ENCODE measurements at regions not wholly inside any gene's neighbourhood (a gene's known extent, or its start where the extent isn't known, plus 50 kb on each side); places are given as distances from the start of the nearest gene placed in this dataset.
"Not testable (repeated sequence)": the region's sequence is repeated elsewhere in the genome, so short reads cannot be mapped to it uniquely, and the experiment has no call there.

GRCh38 chr3:135650309-135650708, 315.2 kb upstream of the PPP2R3A start:
- no peak overlapping the region for H3K9ac ChIP-seq
- TF ChIP-seq CTCF (IDR thresholded peaks at IDR 0.05): no peak
- H3K79me2 ChIP-seq: no peaks in the 10 kb centered on the region
- no peaks in the 10 kb centered on the region for H3K4me1 ChIP-seq
- H3K36me3 ChIP-seq (ENCODE audit: control insufficient read depth, insufficient read depth, low read length): no peaks in the 10 kb centered on the region
- no peaks in the 10 kb centered on the region for H3K27me3 ChIP-seq (ENCODE audit: control insufficient read depth, insufficient read depth, low read length)
- H3K4me3 ChIP-seq (ENCODE audit: low read depth, low read length): no peak overlapping the region
- H3K27ac ChIP-seq: no peak overlapping the region
- H3K4me2 ChIP-seq (ENCODE audit: low read length): no peak overlapping the region
- H2AFZ ChIP-seq: no peak overlapping the region
- no peaks in the 10 kb centered on the region for H3K9me3 ChIP-seq (ENCODE audit: control insufficient read depth, low read length)

- no peaks in the 10 kb centered on the region for H3K36me3 ChIP-seq (ENCODE audit: control insufficient read depth, insufficient read depth, low read length)
- H2AFZ ChIP-seq: no peak overlapping the region
- no peaks in the 10 kb centered on the region for H3K9me3 ChIP-seq (ENCODE audit: control insufficient read depth, low read length)
- H3K4me2 ChIP-seq (ENCODE audit: low read length): no peak overlapping the region
- no peaks in the 10 kb centered on the region for H3K4me1 ChIP-seq
- no peak overlapping the region for H3K9ac ChIP-seq
- no peak for TF ChIP-seq CTCF (IDR thresholded peaks at IDR 0.05)
- no peak overlapping the region for H3K27ac ChIP-seq
- H3K4me3 ChIP-seq (ENCODE audit: low read depth, low read length): no peak overlapping the region
- H3K79me2 ChIP-seq: no peaks in the 10 kb centered on the region
- no peaks in the 10 kb centered on the region for H3K27me3 ChIP-seq (ENCODE audit: control insufficient read depth, insufficient read depth, low read length)
Observed at GRCh38 chr3:135652388-135652787, 313.1 kb upstream of the PPP2R3A start.

- H3K27me3 ChIP-seq (ENCODE audit: control insufficient read depth, insufficient read depth, low read length): no peaks in the 10 kb centered on the region
- no peak for TF ChIP-seq CTCF (IDR thresholded peaks at IDR 0.05)
- H3K27ac ChIP-seq: no peak overlapping the region
Observed at GRCh38 chr3:135655328-135655727, 310.2 kb upstream of the PPP2R3A start.

GRCh38 chr3:135658451-135658850, 307.1 kb upstream of the PPP2R3A start:
- H3K27ac ChIP-seq; H3K9ac ChIP-seq; H3K9me3 ChIP-seq (ENCODE audit: control insufficient read depth, low read length); H2AFZ ChIP-seq; H3K79me2 ChIP-seq; H3K4me3 ChIP-seq (ENCODE audit: low read depth, low read length); H3K4me1 ChIP-seq; H3K36me3 ChIP-seq (ENCODE audit: control insufficient read depth, insufficient read depth, low read length); H3K4me2 ChIP-seq (ENCODE audit: low read length); H3K27me3 ChIP-seq (ENCODE audit: control insufficient read depth, insufficient read depth, low read length): not testable (repeated sequence)

More at GRCh38 chr3:135655328-135655727, 310.2 kb upstream of the PPP2R3A start:
- H3K79me2 ChIP-seq: no peaks in the 10 kb centered on the region
- no peak overlapping the region for H3K4me2 ChIP-seq (ENCODE audit: low read length)
- no peaks in the 10 kb centered on the region for H3K36me3 ChIP-seq (ENCODE audit: control insufficient read depth, insufficient read depth, low read length)
- H3K9me3 ChIP-seq (ENCODE audit: control insufficient read depth, low read length): no peaks in the 10 kb centered on the region
- no peak overlapping the region for H2AFZ ChIP-seq
- H3K9ac ChIP-seq: no peak overlapping the region
- no peaks in the 10 kb centered on the region for H3K4me1 ChIP-seq
- no peak overlapping the region for H3K4me3 ChIP-seq (ENCODE audit: low read depth, low read length)

- no peak overlapping the region for H2AFZ ChIP-seq
- H3K27ac ChIP-seq: no peak overlapping the region
- H3K4me3 ChIP-seq (ENCODE audit: low read depth, low read length): no peak overlapping the region
- no peaks in the 10 kb centered on the region for H3K4me1 ChIP-seq
- no peaks in the 10 kb centered on the region for H3K79me2 ChIP-seq
- no peak overlapping the region for H3K4me2 ChIP-seq (ENCODE audit: low read length)
- no peaks in the 10 kb centered on the region for H3K27me3 ChIP-seq (ENCODE audit: control insufficient read depth, insufficient read depth, low read length)
- H3K36me3 ChIP-seq (ENCODE audit: control insufficient read depth, insufficient read depth, low read length): no peaks in the 10 kb centered on the region
- no peak for TF ChIP-seq CTCF (IDR thresholded peaks at IDR 0.05)
- H3K9ac ChIP-seq: no peak overlapping the region
- no peaks in the 10 kb centered on the region for H3K9me3 ChIP-seq (ENCODE audit: control insufficient read depth, low read length)
Observed at GRCh38 chr3:135667061-135667460, 298.5 kb upstream of the PPP2R3A start.

Measured in parathyroid adenoma (tissue), 2 donors.